HG03558 (cell line): ENCODE measurements at regions not wholly inside any gene's neighbourhood (a gene's known extent, or its start where the extent isn't known, plus 50 kb on each side); places are given as distances from the start of the nearest gene placed in this dataset.

Experiments
- ATAC-seq: cut with Tn5 transposase; IDR thresholded peaks from one replicate; pipeline ENCODE4 v1.9.1; 2021; ENCODE audit warnings: moderate number of reproducible peaks; ENCODE audit not compliant: unreplicated experiment; ENCODE audit errors: extremely low read depth

- no peak for ATAC-seq
Measured at GRCh38 chr10:36202881-36203280, 560.8 kb upstream of the FZD8 start.

DNA sequence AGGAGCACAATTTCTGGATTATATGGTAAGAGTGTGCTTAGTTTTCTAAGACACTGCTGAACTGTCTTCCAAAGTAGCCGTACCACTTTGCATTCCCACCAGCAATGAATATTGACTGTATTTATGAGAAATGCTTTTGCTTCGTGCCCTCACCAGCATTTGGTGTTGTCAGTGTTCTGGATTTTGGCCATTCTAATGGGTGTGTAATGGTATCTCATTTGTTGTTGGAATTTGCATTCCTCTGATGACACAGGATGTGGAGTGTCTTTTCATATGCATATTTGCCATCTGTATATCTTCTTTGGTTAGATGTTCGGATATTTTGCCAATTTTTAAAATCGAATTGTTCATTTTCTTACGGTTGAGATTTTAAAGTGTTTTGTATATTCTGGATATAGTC, 558.5 kb upstream of the FZD8 start:
- ATAC-seq = no peak

DNA sequence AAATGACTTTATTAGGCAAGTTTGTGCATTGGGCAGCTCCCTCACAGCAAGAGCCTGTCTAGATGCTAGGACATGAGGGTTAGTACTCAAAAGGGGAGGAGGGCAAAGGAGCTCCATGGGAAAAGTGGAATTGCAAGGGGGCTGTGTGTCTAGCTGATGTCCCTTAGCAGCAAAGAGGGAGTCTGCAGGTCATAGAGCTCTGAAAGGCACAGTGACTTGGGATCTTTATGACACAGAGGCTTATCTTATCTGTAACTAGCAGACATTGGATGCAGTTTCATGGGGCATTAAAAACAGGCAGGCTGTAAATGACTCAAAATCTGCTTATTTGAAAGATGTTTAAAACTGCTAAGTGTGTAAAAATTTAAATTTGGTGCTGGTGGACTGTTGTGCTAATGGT, 556.2 kb upstream of the FZD8 start:
- no peak for ATAC-seq

GRCh38 chr10:36195364-36195763, 553.3 kb upstream of the FZD8 start:
- no peak for ATAC-seq

GRCh38 chr10:36194276-36194675, 552.2 kb upstream of the FZD8 start:
- ATAC-seq = no peak

- no peak for ATAC-seq
Measured at GRCh38 chr10:36191009-36191408, 548.9 kb upstream of the FZD8 start.

DNA sequence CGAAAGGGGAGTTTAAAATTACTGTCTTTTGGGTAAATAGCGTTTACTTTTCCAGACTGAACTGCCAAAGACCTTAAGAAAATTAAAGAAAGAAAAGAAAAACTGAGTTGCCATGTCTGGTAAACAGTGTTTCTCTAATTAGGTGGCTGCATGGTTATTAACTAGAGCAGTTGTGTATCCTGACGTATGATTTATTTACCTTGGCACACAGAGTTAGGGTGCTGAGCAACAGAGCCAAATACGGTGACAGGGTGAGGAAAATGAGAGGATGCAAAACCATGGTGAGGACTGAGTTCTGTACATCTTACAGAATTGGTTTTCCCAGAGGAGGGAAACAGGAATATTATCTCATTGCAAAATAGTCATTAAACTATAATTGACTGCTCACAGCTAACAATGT, 546.4 kb upstream of the FZD8 start:
- no peak for ATAC-seq

- ATAC-seq = no peak
Measured at GRCh38 chr10:36188080-36188453, 546.0 kb upstream of the FZD8 start.

DNA sequence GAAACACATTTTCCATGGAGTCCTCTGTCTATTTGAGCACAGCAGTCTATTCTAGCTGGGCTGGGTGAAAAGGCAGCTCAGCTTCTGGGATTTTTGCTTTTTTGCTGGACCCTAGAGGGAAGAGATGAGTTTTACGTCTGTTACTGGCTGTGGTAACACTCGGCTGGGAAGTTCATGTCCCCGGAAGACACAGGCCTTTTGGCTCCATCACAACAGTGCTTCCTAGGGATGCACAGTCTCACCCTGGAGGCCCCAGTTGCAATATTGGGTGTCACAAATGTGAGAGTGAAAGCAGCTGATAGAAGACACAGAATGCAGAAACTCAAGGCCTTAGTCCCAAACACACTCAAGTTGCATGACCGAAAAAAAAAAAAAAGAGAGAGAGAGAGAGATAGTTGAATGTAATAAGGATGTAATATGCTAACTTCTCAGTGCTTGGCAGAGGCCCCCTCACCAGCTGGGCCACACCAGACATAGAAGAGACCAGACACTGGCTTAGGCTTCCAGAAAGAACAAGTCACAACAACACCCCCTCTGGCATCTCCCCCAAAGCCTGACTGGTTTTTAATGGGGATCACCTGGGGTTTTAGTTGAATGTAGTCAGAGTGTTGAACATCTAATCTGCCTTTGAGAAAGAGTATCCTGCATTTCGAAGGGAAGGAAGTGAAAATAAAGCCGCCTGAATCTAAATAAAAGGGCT, 545.4 kb upstream of the FZD8 start:
- no peak for ATAC-seq

GRCh38 chr10:36185097-36185496, 543.0 kb upstream of the FZD8 start:
- ATAC-seq = no peak

- ATAC-seq = no peak
Measured at GRCh38 chr10:36183726-36184125, 541.6 kb upstream of the FZD8 start.

- no peak for ATAC-seq
Measured at GRCh38 chr10:36183056-36183455, 541.0 kb upstream of the FZD8 start.

DNA sequence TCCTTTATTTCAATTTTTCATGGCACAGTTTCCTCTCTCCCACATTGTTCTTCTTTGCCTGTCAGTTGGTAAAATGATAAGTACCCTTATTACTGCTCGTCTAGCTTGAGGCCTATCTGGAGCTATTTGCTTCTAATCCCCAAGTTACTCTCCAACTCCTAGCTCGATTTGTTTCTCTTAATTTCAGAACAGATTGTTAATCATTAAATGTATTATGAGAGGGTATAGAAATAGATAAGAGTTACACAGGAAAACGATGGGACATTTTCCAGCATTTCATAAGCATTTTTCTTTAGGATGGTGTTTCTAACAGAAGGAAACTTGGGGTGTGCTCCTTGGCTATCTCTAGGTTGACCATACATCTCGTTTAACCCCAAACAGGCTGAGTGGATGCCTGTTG, 540.5 kb upstream of the FZD8 start:
- ATAC-seq = no peak

DNA sequence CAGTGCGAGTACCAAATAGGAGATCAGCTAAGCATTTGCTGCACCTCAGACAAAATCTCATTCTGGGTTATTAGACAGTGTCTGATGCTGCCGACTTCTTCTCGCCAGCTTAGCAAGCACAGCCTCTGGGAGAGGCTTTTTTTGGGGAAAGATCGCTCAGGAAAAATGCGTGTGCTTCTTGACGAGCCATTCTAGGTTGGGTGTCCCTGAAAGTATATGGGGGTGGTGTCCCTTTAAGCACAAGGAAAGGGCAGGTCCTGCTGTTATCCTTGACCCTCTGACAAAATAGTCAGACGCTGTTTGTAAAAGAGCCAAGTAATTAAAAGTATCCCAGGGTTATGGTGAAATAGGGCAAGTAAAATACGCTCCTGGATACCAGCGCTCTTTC, 540.1 kb upstream of the FZD8 start:
- ATAC-seq = no peak

DNA sequence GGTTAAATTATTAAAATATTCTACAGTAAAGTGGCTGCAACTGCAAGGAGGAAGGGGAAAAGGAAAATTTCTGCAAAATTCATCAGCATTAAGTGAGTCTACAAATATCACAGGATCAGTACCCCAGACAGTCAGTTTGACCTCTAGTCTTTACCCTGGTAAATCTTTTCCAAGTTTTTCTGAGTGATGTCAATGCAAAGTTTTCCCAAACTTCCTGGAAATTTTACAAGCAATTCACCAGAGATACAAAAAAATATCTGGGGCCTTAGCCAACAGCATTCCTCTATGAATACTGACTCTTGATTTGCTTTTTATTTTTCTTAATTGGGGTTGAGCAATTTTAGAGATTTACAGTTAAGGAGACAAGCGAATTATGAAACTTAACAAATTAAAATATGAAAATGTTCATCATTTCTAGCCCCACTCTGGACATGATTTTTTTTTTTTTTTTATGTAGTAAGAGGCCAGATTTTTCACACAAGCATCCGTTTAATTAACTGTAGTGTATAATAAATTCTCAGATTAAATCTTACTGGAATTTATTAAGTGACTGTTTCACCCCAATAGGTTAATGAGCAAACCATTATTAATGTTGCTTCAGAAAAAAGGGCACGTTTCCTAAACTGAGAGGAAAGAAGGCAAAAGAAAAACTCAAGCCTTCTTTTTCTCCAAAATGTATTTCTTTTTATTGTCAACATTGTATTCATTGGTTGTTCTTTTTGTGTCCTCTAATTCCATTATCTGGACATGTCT, 539.5 kb upstream of the FZD8 start:
- ATAC-seq = no peak

DNA sequence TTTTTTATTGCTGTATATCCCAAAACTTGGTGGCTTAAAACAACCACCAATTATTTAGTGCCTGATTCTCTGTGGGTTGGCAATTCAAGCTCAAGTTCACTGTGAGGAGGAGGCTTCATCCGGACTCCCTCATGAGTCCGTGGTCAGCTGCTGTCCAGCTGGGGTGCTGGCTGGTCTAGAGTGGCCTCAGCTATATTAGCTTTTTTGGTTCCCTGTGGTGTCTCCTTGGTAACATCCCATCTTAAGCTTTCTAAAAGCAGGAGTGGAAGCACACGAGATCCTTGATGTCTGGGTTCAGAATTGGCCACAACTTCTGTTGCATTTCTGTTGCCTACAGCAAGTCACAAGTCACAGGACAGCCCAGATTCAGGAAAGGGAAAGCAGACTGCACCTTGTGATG, 536.5 kb upstream of the FZD8 start:
- no peak for ATAC-seq

- no peak for ATAC-seq
Measured at GRCh38 chr10:36177071-36177470, 535.0 kb upstream of the FZD8 start.

- no peak for ATAC-seq
Measured at GRCh38 chr10:36175954-36176353, 533.9 kb upstream of the FZD8 start.

GRCh38 chr10:36173364-36173763, 531.3 kb upstream of the FZD8 start:
- ATAC-seq = no peak

GRCh38 chr10:36171953-36172940, 530.2 kb upstream of the FZD8 start:
- no peak for ATAC-seq

DNA sequence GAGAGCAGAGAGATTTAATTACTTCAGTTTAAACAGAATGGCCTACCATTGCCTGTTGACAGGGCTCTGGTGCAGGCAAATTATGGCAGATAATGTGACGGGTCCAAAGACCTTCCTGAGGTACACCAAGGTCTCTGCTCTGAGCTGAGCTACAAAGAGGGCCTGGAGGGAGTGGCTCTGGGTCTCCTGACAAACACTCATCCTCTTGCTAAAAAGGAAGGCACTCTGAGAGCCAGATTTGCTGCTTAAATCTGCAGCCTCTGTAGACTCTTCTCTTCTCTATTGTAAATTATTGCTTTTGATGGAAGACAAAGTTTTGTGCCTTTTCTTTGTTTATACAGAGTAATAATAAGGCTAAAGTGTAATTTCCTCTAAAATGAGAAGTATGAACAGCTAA, 529.5 kb upstream of the FZD8 start:
- no peak for ATAC-seq
